ENCODE measurements at regions not wholly inside any gene's neighbourhood (a gene's known extent, or its start where the extent isn't known, plus 50 kb on each side); places are given as distances from the start of the nearest gene placed in this dataset.

GRCh38 chr1:29839726-29840125 lies 603.4 kb downstream of the PTPRU start:
- DNase-seq, result no peak

DNA sequence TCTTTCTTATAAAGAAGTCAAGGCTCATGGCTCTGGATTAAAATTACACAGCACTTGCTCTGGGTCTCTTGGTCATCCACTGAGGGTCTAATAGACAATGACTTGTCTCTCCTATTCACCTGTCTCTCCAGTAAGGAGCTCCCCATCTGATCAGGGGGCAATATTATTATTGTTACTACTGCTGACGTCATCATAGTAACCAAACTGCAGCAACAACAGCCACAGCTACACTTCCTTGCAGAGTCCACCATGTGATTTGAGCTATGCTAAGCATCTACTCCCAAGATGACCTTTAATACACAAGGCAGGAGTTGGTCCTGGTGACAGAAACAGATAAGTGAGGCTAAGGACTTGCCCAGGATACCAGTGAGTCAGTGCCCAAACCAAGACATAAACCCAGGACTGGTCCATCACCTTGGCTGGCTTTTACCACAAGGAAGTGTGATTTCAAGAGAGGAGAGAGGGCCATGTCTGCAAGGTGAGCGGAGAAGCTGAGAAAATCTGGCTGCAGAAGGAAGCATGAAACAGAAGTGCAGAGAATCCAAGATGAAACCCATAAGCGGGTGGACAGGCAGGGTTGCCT lies 602.5 kb downstream of the PTPRU start:
- DNase-seq, result no peak

DNA sequence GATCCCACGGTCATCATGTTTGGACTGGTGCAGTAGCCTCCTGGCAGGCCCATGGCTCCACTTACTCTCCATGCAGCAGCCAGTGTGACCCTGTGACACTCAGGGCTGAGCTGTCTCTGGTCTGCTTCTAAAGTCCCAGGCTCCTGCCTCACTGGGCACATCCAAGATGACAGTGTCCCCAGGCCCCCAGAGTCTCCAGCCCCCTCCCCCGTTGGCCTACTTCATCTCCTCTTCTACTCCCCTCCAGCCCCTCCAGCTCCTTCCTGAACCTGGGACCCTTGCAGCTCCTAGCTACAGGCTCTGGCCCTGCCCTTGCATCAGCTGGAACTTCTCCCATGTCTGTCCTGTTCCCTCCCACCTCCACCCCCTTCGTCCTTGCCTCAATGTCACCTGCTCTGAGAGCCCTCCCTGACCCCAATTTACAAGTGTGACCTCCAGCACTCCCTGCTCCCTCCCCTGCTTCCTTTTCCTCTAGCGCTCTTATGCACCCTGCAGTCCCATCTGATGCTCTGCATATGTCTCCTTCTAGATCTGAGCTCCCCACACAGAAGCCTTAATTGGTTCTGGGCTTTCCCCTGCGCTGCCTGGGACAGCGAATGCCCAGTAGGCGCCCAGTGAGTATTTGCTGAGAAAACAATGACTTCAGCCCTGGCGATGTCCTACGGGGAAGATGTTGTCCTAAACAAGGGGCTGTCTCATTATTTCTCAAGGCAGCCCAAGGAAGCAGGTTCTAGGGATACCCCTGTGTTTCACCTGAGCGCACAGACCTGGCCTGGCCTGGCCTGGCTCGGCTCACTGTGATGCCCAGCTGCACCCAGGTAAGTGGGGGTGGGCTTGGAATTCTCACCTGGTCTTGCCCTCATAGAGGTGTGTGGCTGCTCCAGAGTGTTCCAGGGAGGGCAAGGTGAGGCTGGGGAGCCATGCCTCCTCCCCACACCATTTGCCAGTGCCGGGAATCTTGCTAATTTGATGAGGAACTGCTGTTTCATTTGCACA lies 600.6 kb downstream of the PTPRU start:
- no peak for DNase-seq

- no peak for DNase-seq
These were observed 599.6 kb downstream of the PTPRU start for GRCh38 chr1:29835874-29836273.

GRCh38 chr1:29835406-29835805 lies 599.1 kb downstream of the PTPRU start:
- no peak for DNase-seq

GRCh38 chr1:29833581-29833980 lies 597.3 kb downstream of the PTPRU start:
- DNase-seq, result no peak

DNA sequence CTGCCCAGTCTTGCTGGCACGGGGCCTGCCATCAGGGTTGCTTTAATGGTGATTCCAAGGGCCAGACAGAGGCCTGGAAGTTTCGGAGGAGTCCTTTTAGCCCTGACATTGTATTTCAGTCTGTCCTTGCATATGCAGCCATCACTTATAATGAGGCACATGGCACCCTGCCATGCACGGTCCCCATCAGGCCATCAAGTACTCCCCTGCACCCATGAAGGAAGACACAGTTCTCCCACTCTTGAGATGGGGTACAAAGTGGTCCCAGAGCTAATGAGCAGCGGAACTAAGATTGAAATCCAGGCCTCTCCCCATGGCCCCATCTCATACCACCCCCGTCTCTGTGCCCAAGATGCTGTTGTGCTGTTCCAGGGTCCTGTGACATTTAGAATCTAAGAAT lies 596.6 kb downstream of the PTPRU start:
- DNase-seq, result no peak

DNA sequence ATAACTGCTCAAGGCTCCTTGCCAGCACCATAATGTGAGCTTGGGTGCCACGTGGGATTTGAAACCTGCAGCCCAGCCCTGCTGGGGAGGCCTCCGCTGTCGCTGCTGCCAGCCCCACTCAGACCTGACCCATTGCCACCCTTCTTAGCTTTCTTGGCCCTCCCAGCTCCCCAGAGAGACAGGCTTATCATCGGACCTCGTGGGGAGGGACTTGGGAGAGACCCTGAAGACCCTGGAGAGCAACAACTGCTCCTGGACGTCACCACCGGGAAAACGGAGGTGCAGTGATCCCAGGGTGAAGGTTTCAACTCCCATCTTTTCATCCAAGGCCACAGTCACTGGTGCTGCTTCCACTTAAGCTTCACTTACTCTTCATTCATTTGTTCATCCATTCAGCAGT lies 596.1 kb downstream of the PTPRU start:
- DNase-seq, result no peak

DNA sequence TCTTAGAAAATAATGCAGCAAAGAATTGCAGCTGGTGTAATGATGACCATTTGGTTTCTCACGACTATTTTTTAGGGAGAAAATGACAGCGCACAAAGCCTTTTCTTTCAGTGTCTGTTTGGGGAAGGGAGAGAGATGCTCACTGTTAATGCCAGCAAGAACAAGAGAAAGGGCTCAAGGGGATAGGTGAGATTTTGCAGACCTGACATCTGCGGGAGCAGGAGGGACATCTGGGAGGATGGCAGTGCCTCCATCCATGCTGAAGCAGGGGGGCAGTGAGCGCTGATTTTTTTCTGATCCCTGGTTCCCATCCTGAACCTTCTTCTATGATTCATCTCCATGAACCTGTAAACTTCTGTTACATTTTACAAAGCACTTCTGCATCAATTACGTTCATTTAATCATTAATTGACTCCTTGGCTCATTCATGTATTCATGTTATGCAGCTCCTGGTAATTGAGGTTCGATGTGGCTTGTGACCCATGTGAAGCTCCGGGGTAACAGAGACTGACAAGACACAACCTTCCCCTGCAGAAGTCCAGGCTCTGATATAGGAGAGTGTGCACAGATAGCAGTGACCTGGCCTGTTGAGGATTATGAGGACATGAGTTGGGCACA lies 595.3 kb downstream of the PTPRU start:
- DNase-seq, result no peak

- DNase-seq, result no peak
These were observed 594.6 kb downstream of the PTPRU start for GRCh38 chr1:29830916-29831315.

- no peak for DNase-seq
These were observed 594.1 kb downstream of the PTPRU start for GRCh38 chr1:29830383-29830782.

- DNase-seq, result no peak
These were observed 593.4 kb downstream of the PTPRU start for GRCh38 chr1:29829448-29830344.

DNA sequence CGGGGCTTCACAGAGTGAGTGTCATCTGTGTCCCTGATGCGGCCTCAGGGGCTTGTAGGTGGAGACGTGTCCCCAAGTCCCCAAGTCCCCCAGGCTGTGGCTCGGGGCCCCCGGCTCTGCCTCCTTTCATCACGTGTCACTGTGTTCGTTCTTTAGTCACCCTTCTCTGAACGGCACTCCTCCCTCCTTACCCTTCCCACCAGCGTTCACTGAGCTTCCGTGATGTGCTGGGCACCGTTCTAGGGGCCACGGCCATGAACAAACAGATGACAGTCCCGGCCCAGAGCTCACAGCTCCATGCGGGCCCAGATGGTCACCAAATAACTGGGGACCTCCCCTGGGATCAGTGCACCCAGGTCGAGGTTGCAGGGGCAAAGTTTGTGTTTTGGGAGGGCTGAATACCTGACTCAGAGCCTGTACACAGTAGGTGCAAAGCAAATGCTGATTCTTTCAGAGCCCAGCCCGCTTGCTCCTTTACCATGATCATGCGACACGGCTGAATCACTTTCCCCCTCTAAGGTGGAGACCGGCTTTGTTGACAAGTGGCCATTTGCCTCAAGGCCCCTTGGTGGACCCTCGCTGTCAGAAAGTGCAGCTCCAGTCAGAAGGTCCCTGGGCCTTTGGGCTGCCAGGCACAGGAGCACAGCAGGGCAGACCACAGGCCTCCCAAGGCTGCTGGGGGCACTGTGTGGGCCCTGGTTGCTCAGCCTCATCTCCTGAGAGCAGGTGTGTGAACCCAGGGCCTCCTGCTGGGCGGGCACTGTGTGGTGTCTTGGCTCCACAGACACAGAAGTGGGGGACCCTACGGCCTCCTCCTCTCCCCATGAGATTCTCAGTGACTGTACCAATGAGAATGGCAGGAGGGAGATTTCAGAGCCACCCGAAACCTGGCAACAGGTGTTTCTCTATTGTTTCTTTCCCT lies 592.5 kb downstream of the PTPRU start:
- no peak for DNase-seq

DNA sequence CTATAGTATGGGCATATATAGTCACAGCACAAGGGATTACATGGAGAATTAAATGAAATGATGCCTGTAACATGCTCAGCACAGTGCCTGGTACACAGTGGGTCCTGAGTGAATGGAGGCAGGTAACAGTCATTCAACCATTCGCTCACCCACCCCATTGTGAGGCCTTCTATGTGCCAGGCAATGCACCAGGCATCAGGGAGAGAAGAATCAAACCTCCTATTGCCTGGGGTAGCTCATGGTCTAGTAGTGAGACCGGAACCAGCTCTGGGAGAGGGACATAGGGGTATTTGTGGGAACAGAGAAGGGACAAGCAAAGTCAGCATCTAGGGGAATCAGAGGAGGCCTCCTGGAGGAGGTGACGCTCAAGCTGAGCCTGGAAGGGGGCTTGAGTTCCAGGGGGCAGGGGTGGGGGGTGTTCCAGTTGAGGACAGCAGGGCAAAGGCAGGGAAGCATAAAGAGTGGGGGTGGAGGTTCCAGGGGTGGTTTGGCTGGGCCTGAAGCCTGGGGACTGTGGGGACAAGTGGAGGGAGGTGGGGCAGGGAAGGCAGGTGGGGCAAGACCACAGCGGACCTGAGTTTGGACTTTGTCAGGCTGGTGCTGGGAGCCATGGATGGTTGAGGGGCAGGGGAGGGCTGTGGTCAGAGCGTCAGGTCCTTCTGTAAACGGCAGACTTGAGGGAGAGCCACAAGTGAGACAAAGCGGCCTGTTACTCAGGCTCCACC lies 591.6 kb downstream of the PTPRU start:
- DNase-seq, result no peak

DNA sequence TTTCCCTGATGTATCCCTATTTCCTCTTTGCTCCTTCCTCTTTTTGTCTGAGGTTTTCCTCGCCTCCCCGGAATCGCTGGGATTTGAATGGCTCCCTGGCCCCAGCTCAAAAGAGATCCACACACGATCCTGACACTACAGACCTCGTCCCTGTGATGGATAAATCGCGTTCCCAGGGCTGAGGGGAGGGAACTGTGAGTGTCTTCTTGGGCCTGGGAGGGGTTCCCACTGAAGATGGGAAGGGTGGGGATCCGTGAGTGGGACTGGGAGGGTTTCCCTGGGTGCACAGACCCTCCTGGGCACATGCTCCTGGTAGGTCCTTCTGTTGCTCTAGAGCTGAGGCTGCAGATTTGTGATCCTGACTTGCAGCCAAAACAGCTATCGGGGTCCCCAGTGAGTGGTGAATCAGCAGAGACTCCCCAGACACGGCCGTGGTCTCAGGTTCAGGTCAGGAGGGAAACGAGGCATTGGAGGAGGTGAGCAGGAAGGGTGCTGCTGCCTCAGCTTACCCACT lies 591.0 kb downstream of the PTPRU start:
- no peak for DNase-seq

- no peak for DNase-seq
These were observed 590.3 kb downstream of the PTPRU start for GRCh38 chr1:29826646-29827045.

DNA sequence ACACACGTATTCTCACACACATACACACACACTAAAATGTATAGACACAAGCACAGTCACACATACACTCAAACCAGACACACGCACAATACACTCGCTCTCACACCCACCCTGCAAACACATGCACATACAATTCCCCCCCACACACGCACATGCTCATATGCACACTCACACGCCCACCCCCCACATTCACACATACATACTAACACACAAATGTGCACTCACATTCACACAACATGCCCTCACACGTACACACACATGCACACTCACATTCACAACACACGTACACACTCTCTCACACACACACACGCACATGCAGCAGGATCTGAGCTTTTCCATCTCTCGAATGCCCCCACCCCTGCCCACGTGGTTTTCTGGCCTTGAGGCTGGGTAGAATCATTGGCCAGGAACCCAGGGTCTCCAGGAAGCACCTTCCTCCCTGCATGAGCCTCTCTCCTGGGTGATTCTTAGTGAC lies 589.7 kb downstream of the PTPRU start:
- DNase-seq, result no peak

- no peak for DNase-seq
These were observed 589.1 kb downstream of the PTPRU start for GRCh38 chr1:29825274-29825940.

GRCh38 chr1:29824511-29825273 lies 588.4 kb downstream of the PTPRU start:
- DNase-seq, result no peak
